GM19238 (cell line): ENCODE measurements at regions not wholly inside any gene's neighbourhood (a gene's known extent, or its start where the extent isn't known, plus 50 kb on each side); places are given as distances from the start of the nearest gene placed in this dataset.

ENCODE experiments used
- DNase-seq: peaks from one replicate; pipeline ENCODE4 v3.0.0; 2011; ENCODE audit warnings: low spot score; ENCODE audit not compliant: insufficient read length

GRCh38 chr12:62078020-62078419 lies 182.2 kb upstream of the USP15 start:
- DNase-seq: no peak

- DNase-seq: no peak
Observed at GRCh38 chr12:62082448-62082847, 177.8 kb upstream of the USP15 start.

- no peak for DNase-seq
Observed at GRCh38 chr12:62098132-62098531, 162.1 kb upstream of the USP15 start.

- DNase-seq: no peak
Observed at GRCh38 chr12:62103748-62104147, 156.5 kb upstream of the USP15 start.

GRCh38 chr12:62106547-62107185 lies 153.5 kb upstream of the USP15 start:
- no peak for DNase-seq

GRCh38 chr12:62113366-62114011 lies 146.7 kb upstream of the USP15 start:
- no peak for DNase-seq

- no peak for DNase-seq
Observed at GRCh38 chr12:62116986-62117385, 143.2 kb upstream of the USP15 start.

- DNase-seq: no peak
Observed at GRCh38 chr12:62123721-62124203, 136.4 kb upstream of the USP15 start.

GRCh38 chr12:62127516-62127915 lies 132.7 kb upstream of the USP15 start:
- DNase-seq: no peak

- DNase-seq: no peak
Observed at GRCh38 chr12:62128175-62128975, 131.8 kb upstream of the USP15 start.

GRCh38 chr12:62129291-62129690 lies 130.9 kb upstream of the USP15 start:
- DNase-seq: no peak

- DNase-seq: no peak
Observed at GRCh38 chr12:62130402-62130801, 129.8 kb upstream of the USP15 start.

GRCh38 chr12:62130834-62131552 lies 129.2 kb upstream of the USP15 start:
- DNase-seq: no peak

- DNase-seq: no peak
Observed at GRCh38 chr12:62133440-62133839, 126.8 kb upstream of the USP15 start.

GRCh38 chr12:62135553-62136200 lies 124.5 kb upstream of the USP15 start:
- no peak for DNase-seq

GRCh38 chr12:62136496-62136895 lies 123.7 kb upstream of the USP15 start:
- no peak for DNase-seq

- no peak for DNase-seq
Observed at GRCh38 chr12:62138527-62138926, 121.7 kb upstream of the USP15 start.

- no peak for DNase-seq
Observed at GRCh38 chr12:62146318-62146717, 113.9 kb upstream of the USP15 start.

GRCh38 chr12:62158013-62158412 lies 102.2 kb upstream of the USP15 start:
- DNase-seq: no peak

- DNase-seq: no peak
Observed at GRCh38 chr12:62158461-62159360, 101.5 kb upstream of the USP15 start.
